SU-DHL-6 (cell line): ENCODE measurements at regions not wholly inside any gene's neighbourhood (a gene's known extent, or its start where the extent isn't known, plus 50 kb on each side); places are given as distances from the start of the nearest gene placed in this dataset.

Source experiments
- EZH2phosphoT487 ChIP-seq: fragments of 200-600 bp; sonication (generic), shearing (Covaris generic); conservative IDR thresholded peaks from 2 replicates; pipeline ENCODE4 v1.6.1; 2018; ENCODE audit warnings: mild to moderate bottlenecking, antibody characterized with exemption, low read length, moderate library complexity, mixed read lengths
- TF ChIP-seq, protein P1 (sequence below): fragments of 200-600 bp; sonication (generic); IDR thresholded peaks from one replicate; pipeline ENCODE4 v1.5.1; 2017; ENCODE audit warnings: antibody characterized with exemption, mild to moderate bottlenecking, low read length, moderate library complexity; ENCODE audit not compliant: insufficient read depth, poor library complexity, severe bottlenecking

DNA sequence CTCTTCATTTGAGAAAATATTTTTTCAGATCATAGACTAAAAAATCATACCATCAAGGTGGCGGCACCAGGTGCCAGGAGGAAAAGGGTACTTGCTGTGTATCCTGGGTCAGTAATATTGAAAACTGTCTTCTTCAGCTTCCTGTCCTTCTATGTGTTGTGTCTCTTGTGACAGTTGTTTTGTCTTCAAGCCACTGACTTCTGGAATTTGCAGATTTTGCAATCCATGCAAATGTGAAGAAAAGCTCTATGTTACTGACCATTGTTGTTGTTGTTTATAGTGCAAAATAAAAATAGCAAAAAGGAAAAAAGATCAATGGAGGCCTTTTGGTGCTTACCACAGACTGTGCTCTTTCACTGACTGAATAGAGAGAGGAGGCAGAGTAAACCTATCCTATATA is 83.2 kb upstream of the RHOU start:
- TF ChIP-seq, protein P1, sequence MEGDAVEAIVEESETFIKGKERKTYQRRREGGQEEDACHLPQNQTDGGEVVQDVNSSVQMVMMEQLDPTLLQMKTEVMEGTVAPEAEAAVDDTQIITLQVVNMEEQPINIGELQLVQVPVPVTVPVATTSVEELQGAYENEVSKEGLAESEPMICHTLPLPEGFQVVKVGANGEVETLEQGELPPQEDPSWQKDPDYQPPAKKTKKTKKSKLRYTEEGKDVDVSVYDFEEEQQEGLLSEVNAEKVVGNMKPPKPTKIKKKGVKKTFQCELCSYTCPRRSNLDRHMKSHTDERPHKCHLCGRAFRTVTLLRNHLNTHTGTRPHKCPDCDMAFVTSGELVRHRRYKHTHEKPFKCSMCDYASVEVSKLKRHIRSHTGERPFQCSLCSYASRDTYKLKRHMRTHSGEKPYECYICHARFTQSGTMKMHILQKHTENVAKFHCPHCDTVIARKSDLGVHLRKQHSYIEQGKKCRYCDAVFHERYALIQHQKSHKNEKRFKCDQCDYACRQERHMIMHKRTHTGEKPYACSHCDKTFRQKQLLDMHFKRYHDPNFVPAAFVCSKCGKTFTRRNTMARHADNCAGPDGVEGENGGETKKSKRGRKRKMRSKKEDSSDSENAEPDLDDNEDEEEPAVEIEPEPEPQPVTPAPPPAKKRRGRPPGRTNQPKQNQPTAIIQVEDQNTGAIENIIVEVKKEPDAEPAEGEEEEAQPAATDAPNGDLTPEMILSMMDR, result no peak
- TF ChIP-seq EZH2phosphoT487, result no peak
